PC-3 (cell line): ENCODE measurements at regions not wholly inside any gene's neighbourhood (a gene's known extent, or its start where the extent isn't known, plus 50 kb on each side); places are given as distances from the start of the nearest gene placed in this dataset.

Experiments
- EZH2phosphoT487 ChIP-seq: fragments of 300-600 bp; sonication (generic); IDR thresholded peaks from 2 replicates; pipeline ENCODE4 v1.6.1; 2018; ENCODE audit warnings: mild to moderate bottlenecking, antibody characterized with exemption, low read length, borderline replicate concordance
- TF ChIP-seq, protein P1 (sequence below): fragments of 300-600 bp; sonication (generic); conservative IDR thresholded peaks from 2 replicates; pipeline ENCODE4 v1.5.1; 2017; ENCODE audit warnings: antibody characterized with exemption, low read depth, mild to moderate bottlenecking, low read length

DNA sequence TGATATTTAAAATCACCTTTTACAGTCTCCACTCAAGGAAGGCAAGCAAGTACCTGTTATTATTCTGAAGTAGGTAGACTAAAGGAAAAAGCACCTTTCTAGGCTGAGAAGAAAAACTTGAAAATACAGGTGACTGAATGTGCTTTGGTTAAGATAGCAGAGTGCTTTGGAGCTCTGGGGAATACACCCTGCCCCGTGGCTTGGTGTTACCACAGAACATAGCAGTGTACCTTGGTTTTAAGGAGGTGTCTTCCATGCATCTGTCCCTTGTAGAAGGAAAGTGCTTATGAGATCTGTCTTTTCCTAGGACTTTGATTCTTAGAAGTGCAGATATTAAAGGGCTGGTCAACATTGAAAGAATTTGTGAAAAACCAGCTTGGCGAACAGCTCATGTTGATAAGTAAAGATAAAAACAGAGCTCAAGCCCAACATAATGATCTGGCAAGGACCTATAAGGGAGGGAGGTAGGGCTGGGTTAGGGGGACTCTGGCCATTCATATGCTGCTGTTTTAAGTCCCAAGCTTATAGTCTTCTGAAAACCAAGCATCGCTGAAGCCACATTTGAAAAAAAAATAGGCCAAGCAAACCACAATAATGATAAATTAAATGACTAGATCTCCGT is 66.8 kb downstream of the ZNF608 start:
- TF ChIP-seq, protein P1, sequence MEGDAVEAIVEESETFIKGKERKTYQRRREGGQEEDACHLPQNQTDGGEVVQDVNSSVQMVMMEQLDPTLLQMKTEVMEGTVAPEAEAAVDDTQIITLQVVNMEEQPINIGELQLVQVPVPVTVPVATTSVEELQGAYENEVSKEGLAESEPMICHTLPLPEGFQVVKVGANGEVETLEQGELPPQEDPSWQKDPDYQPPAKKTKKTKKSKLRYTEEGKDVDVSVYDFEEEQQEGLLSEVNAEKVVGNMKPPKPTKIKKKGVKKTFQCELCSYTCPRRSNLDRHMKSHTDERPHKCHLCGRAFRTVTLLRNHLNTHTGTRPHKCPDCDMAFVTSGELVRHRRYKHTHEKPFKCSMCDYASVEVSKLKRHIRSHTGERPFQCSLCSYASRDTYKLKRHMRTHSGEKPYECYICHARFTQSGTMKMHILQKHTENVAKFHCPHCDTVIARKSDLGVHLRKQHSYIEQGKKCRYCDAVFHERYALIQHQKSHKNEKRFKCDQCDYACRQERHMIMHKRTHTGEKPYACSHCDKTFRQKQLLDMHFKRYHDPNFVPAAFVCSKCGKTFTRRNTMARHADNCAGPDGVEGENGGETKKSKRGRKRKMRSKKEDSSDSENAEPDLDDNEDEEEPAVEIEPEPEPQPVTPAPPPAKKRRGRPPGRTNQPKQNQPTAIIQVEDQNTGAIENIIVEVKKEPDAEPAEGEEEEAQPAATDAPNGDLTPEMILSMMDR: no peak
- no peak for TF ChIP-seq EZH2phosphoT487
